H9 (cell line): ENCODE measurements at regions not wholly inside any gene's neighbourhood (a gene's known extent, or its start where the extent isn't known, plus 50 kb on each side); places are given as distances from the start of the nearest gene placed in this dataset.

Experiments
- DNase-seq: peaks from one replicate; pipeline ENCODE4 v3.0.0-alpha.2; 2017
- H2AFZ ChIP-seq: one replicate; pipeline ENCODE4 v1.6.1; 2013; ENCODE audit warnings: mild to moderate bottlenecking, low read length, control low read depth, moderate library complexity
- H2AK5ac ChIP-seq: 2 replicates; pipeline ENCODE4 v1.6.1; 2013; ENCODE audit warnings: low read length, control low read depth, mixed read lengths; ENCODE audit not compliant: insufficient read length
- H2BK120ac ChIP-seq: one replicate; pipeline ENCODE4 v1.6.1; 2013; ENCODE audit warnings: low read depth, mild to moderate bottlenecking, low read length, control low read depth, inconsistent platforms; ENCODE audit not compliant: poor library complexity, severe bottlenecking
- H2BK12ac ChIP-seq: 2 replicates; pipeline ENCODE4 v1.6.1; 2013; ENCODE audit warnings: low read length, control low read depth, mixed read lengths, low read depth; ENCODE audit not compliant: insufficient read length
- H2BK15ac ChIP-seq: 2 replicates; pipeline ENCODE4 v1.6.1; 2013; ENCODE audit warnings: low read depth, low read length, control low read depth
- H2BK20ac ChIP-seq: one replicate; pipeline ENCODE4 v1.6.1; 2013; ENCODE audit warnings: low read depth, mild to moderate bottlenecking, low read length, control low read depth, inconsistent platforms; ENCODE audit not compliant: poor library complexity, severe bottlenecking
- H2BK5ac ChIP-seq: 2 replicates; pipeline ENCODE4 v1.6.1; 2013; ENCODE audit warnings: low read length, control low read depth, mixed read lengths; ENCODE audit not compliant: insufficient read length
- H3K14ac ChIP-seq: 2 replicates; pipeline ENCODE4 v1.6.1; 2013; ENCODE audit warnings: low read length, control low read depth; ENCODE audit not compliant: insufficient read depth
- H3K18ac ChIP-seq: 2 replicates; pipeline ENCODE4 v1.6.1; 2013; ENCODE audit warnings: low read depth, mild to moderate bottlenecking, mixed read lengths, low read length, control low read depth; ENCODE audit not compliant: insufficient read length
- H3K23ac ChIP-seq: 2 replicates; pipeline ENCODE4 v1.6.1; 2013; ENCODE audit warnings: low read length, control low read depth, mixed read lengths, low read depth; ENCODE audit not compliant: insufficient read length
- H3K23me2 ChIP-seq: 2 replicates; pipeline ENCODE4 v1.6.1; 2013; ENCODE audit warnings: low read depth, mild to moderate bottlenecking, mixed read lengths, low read length, control low read depth; ENCODE audit not compliant: insufficient read length, poor library complexity, severe bottlenecking
- H3K27ac ChIP-seq: 2 replicates; pipeline ENCODE4 v1.5.1; 2013; ENCODE audit warnings: low read length, control low read depth, mixed read lengths, low read depth; ENCODE audit not compliant: insufficient read length
- H3K27me3 ChIP-seq: 2 replicates; pipeline ENCODE4 v1.6.1; 2013; ENCODE audit warnings: low read length, control low read depth, inconsistent platforms; ENCODE audit not compliant: insufficient read depth
- H3K4ac ChIP-seq: 2 replicates; pipeline ENCODE4 v1.6.1; 2013; ENCODE audit warnings: low read depth, mild to moderate bottlenecking, control low read depth, inconsistent platforms, low read length, moderate library complexity
- H3K4me1 ChIP-seq: 2 replicates; pipeline ENCODE4 v1.6.1; 2013; ENCODE audit warnings: low read length, control low read depth, inconsistent platforms; ENCODE audit not compliant: insufficient read depth
- H3K4me2 ChIP-seq: 2 replicates; pipeline ENCODE4 v1.6.1; 2013; ENCODE audit warnings: low read length, control low read depth, mixed read lengths; ENCODE audit not compliant: insufficient read length, insufficient read depth
- H3K56ac ChIP-seq: 2 replicates; pipeline ENCODE4 v1.6.1; 2013; ENCODE audit warnings: low read depth, mild to moderate bottlenecking, mixed read lengths, low read length, control low read depth; ENCODE audit not compliant: insufficient read length
- H3K79me1 ChIP-seq: 2 replicates; pipeline ENCODE4 v1.6.1; 2013; ENCODE audit warnings: low read depth, mild to moderate bottlenecking, moderate library complexity, low read length, control low read depth, inconsistent platforms; ENCODE audit not compliant: insufficient read depth, poor library complexity, severe bottlenecking
- H3K79me2 ChIP-seq: 2 replicates; pipeline ENCODE4 v1.6.1; 2013; ENCODE audit warnings: low read length, control low read depth, inconsistent platforms; ENCODE audit not compliant: insufficient read depth
- H3K9ac ChIP-seq: 2 replicates; pipeline ENCODE4 v1.6.1; 2013; ENCODE audit warnings: low read length, control low read depth, mixed read lengths; ENCODE audit not compliant: insufficient read length; ENCODE audit errors: extremely low read depth
- H3K9me3 ChIP-seq: one replicate; pipeline ENCODE4 v1.6.1; 2013; ENCODE audit warnings: low read depth, low read length, inconsistent platforms; ENCODE audit not compliant: control insufficient read depth
- H3T11ph ChIP-seq: one replicate; pipeline ENCODE4 v1.6.1; 2013; ENCODE audit warnings: mild to moderate bottlenecking, low read length, control low read depth, inconsistent platforms
- H4K20me1 ChIP-seq: one replicate; pipeline ENCODE4 v1.6.1; 2013; ENCODE audit not compliant: control insufficient read depth, insufficient read length, insufficient read depth
- H4K5ac ChIP-seq: 2 replicates; pipeline ENCODE4 v1.6.1; 2013; ENCODE audit warnings: low read depth, mild to moderate bottlenecking, mixed read lengths, low read length, control low read depth; ENCODE audit not compliant: insufficient read length
- H4K8ac ChIP-seq: replicated peaks from 2 replicates; pipeline ENCODE4 v1.6.1; 2013; ENCODE audit warnings: low read length, control low read depth, mixed read lengths, low read depth; ENCODE audit not compliant: insufficient read length
- H4K91ac ChIP-seq: 2 replicates; pipeline ENCODE4 v1.6.1; 2013; ENCODE audit warnings: low read depth, mild to moderate bottlenecking, moderate library complexity, mixed read lengths, low read length, control low read depth; ENCODE audit not compliant: insufficient read length
- H3K27ac Mint-ChIP-seq, 3 experiments: 2 replicates in 2 of 3; 3 replicates in 1 of 3; pipeline ENCODE4 v1.8.0; 2020 to 2021; ENCODE audit warnings: mixed read lengths in 3 of 3, mild to moderate bottlenecking in 1 of 3, moderate library complexity in 1 of 3
- H3K27me3 Mint-ChIP-seq: 2 replicates; pipeline ENCODE4 v1.8.0; 2021; ENCODE audit warnings: low read depth, mild to moderate bottlenecking, moderate library complexity, mixed read lengths
- H3K36me3 Mint-ChIP-seq, 3 experiments: 2 replicates in 2 of 3; 3 replicates in 1 of 3; pipeline ENCODE4 v1.8.0; 2020 to 2021; ENCODE audit warnings: low read depth in 3 of 3, mixed read lengths in 3 of 3; ENCODE audit not compliant: insufficient read depth in 1 of 3
- H3K4me1 Mint-ChIP-seq, 2 experiments: 2 replicates each; pipeline ENCODE4 v1.8.0; 2020; ENCODE audit warnings: mixed read lengths in 2 of 2
- H3K4me3 Mint-ChIP-seq, 2 experiments: 2 replicates in 1 of 2; 3 replicates in 1 of 2; pipeline ENCODE4 v1.8.0; 2020 to 2021; ENCODE audit warnings: mild to moderate bottlenecking in 2 of 2, mixed read lengths in 2 of 2, moderate library complexity in 1 of 2
- H3K9me3 Mint-ChIP-seq, 2 experiments: 2 replicates in 1 of 2; 3 replicates in 1 of 2; pipeline ENCODE4 v1.8.0; 2020; ENCODE audit warnings: mild to moderate bottlenecking in 2 of 2, mixed read lengths in 2 of 2, moderate library complexity in 1 of 2
- CTCF ChIP-seq: fragments of 200-600 bp; sonication (generic); conservative IDR thresholded peaks from 3 replicates; pipeline ENCODE4 v1.8.0; 2021; ENCODE audit warnings: antibody characterized with exemption, mild to moderate bottlenecking
- WGBS: extraction: QIAGEN DNeasy Blood & Tissue Kit; methylation state at CpG from one replicate; pipeline ENCODE4 v1.1.7; 2013; ENCODE audit warnings: missing lambda C conversion rate, low lambda C conversion rate, mixed read lengths; ENCODE audit not compliant: insufficient read length; ENCODE audit errors: extremely low coverage; 5-methylcytosine and 5-hydroxymethylcytosine counted together

- H3K56ac ChIP-seq = no peak overlapping the region
- no CpG with 5 or more reads among the region's 5 CpGs for WGBS
- Mint-ChIP-seq H3K36me3 (no peaks in the 10 kb centered on the region), H3K27ac (no peak overlapping the region), H3K27me3 (peaks cover 1% of the 10 kb centered on the region; the same call in 1 of the 2 replicates), H3K9me3 (no peaks in the 10 kb centered on the region), H3K4me1 (peaks cover 20 to 28% of the 10 kb centered on the region in 2 experiments), H3K4me3 (no peak overlapping the region)
- H2BK20ac ChIP-seq = no peak overlapping the region
- no peak overlapping the region for H3K4ac ChIP-seq
- no peak overlapping the region for H3K4me2 ChIP-seq
- no peaks in the 10 kb centered on the region for H3K79me2 ChIP-seq
- H2BK15ac ChIP-seq = no peak overlapping the region
- H2BK120ac ChIP-seq = no peak overlapping the region
- H2AK5ac ChIP-seq = no peak overlapping the region
- H3K18ac ChIP-seq = no peak overlapping the region
- no peaks in the 10 kb centered on the region for H4K20me1 ChIP-seq
- H3K23ac ChIP-seq = no peak overlapping the region
- no peak overlapping the region for H4K5ac ChIP-seq
- no peak overlapping the region for H3K14ac ChIP-seq
- H4K8ac ChIP-seq = no peak overlapping the region
- no peak overlapping the region for H2AFZ ChIP-seq
- H3K9ac ChIP-seq = no peak overlapping the region
- no peaks in the 10 kb centered on the region for H3K23me2 ChIP-seq
- H4K91ac ChIP-seq = no peak overlapping the region
- no peak overlapping the region for H2BK5ac ChIP-seq
- no peaks in the 10 kb centered on the region for H3K27me3 ChIP-seq
- H3K9me3 ChIP-seq = no peaks in the 10 kb centered on the region
- no peak for TF ChIP-seq CTCF
- no peak for DNase-seq
- no peak overlapping the region for H2BK12ac ChIP-seq
- H3K27ac ChIP-seq = no peak overlapping the region
- no peaks in the 10 kb centered on the region; the same call in 1 of the 2 replicates for H3K4me1 ChIP-seq
- no peak overlapping the region for H3T11ph ChIP-seq
- H3K79me1 ChIP-seq = no peaks in the 10 kb centered on the region
These were observed 222.6 kb downstream of the SNX18 start for GRCh38 chr5:54740141-54740540.
